ENCODE measurements at regions not wholly inside any gene's neighbourhood (a gene's known extent, or its start where the extent isn't known, plus 50 kb on each side); places are given as distances from the start of the nearest gene placed in this dataset.

GRCh38 chr1:60146884-60147283 is 73.3 kb upstream of the C1orf87 start:
- no peak overlapping the region for H3K27ac Mint-ChIP-seq
- ATAC-seq (replicated peaks) = no peak
- H3K27me3 Mint-ChIP-seq = no peaks in the 10 kb centered on the region
- no peaks in the 10 kb centered on the region for H3K4me1 Mint-ChIP-seq
- no peak for DNase-seq
- H3K36me3 Mint-ChIP-seq = no peaks in the 10 kb centered on the region
- H3K9me3 Mint-ChIP-seq = no peaks in the 10 kb centered on the region
- H3K4me3 Mint-ChIP-seq = no peak overlapping the region

GRCh38 chr1:60145771-60146170 is 72.2 kb upstream of the C1orf87 start:
- H3K9me3 Mint-ChIP-seq = no peaks in the 10 kb centered on the region
- no peaks in the 10 kb centered on the region for H3K36me3 Mint-ChIP-seq
- no peak for DNase-seq
- no peak overlapping the region for H3K4me3 Mint-ChIP-seq
- no peaks in the 10 kb centered on the region for H3K4me1 Mint-ChIP-seq
- no peaks in the 10 kb centered on the region for H3K27me3 Mint-ChIP-seq
- H3K27ac Mint-ChIP-seq = no peak overlapping the region
- ATAC-seq (replicated peaks) = no peak

- DNase-seq (no peak), ATAC-seq (replicated peaks) (no peak)
- Mint-ChIP-seq H3K27me3 (no peaks in the 10 kb centered on the region), H3K4me1 (no peaks in the 10 kb centered on the region), H3K9me3 (no peaks in the 10 kb centered on the region), H3K36me3 (no peaks in the 10 kb centered on the region), H3K4me3 (no peak overlapping the region), H3K27ac (no peak overlapping the region)
These were observed 68.2 kb upstream of the C1orf87 start for GRCh38 chr1:60141743-60142142.

GRCh38 chr1:60141276-60141675 is 67.7 kb upstream of the C1orf87 start:
- no peak overlapping the region for H3K4me3 Mint-ChIP-seq
- no peaks in the 10 kb centered on the region for H3K36me3 Mint-ChIP-seq
- no peaks in the 10 kb centered on the region for H3K4me1 Mint-ChIP-seq
- no peak overlapping the region for H3K27ac Mint-ChIP-seq
- no peak for ATAC-seq (replicated peaks)
- no peak for DNase-seq
- H3K9me3 Mint-ChIP-seq = no peaks in the 10 kb centered on the region
- H3K27me3 Mint-ChIP-seq = no peaks in the 10 kb centered on the region

- H3K9me3 Mint-ChIP-seq = no peaks in the 10 kb centered on the region
- no peak overlapping the region for H3K4me3 Mint-ChIP-seq
- H3K27ac Mint-ChIP-seq = no peak overlapping the region
- no peaks in the 10 kb centered on the region for H3K36me3 Mint-ChIP-seq
- DNase-seq = no peak
- no peak for ATAC-seq (replicated peaks)
- H3K4me1 Mint-ChIP-seq = peaks cover 3 to 11% of the 10 kb centered on the region in 2 donors
- H3K27me3 Mint-ChIP-seq = no peaks in the 10 kb centered on the region
These were observed 63.8 kb upstream of the C1orf87 start for GRCh38 chr1:60137406-60137805.

GRCh38 chr1:60136395-60136794 is 62.8 kb upstream of the C1orf87 start:
- ATAC-seq (replicated peaks) = no peak
- peaks cover 3 to 11% of the 10 kb centered on the region in 2 donors for H3K4me1 Mint-ChIP-seq

GRCh38 chr1:60134716-60135115 is 61.1 kb upstream of the C1orf87 start:
- DNase-seq (no peak), ATAC-seq (replicated peaks) (no peak)
- Mint-ChIP-seq H3K4me1 (peaks cover 3 to 11% of the 10 kb centered on the region in 2 donors), H3K27me3 (no peaks in the 10 kb centered on the region), H3K27ac (no peak overlapping the region), H3K4me3 (no peak overlapping the region), H3K9me3 (no peaks in the 10 kb centered on the region), H3K36me3 (no peaks in the 10 kb centered on the region)

More at GRCh38 chr1:60136395-60136794, 62.8 kb upstream of the C1orf87 start:
- Mint-ChIP-seq H3K4me3 (no peak overlapping the region), H3K27me3 (no peaks in the 10 kb centered on the region), H3K27ac (no peak overlapping the region), H3K36me3 (no peaks in the 10 kb centered on the region), H3K9me3 (no peaks in the 10 kb centered on the region)
- DNase-seq = no peak

GRCh38 chr1:60133848-60134247 is 60.3 kb upstream of the C1orf87 start:
- no peak for ATAC-seq (replicated peaks)
- Mint-ChIP-seq H3K4me3 (no peak overlapping the region), H3K9me3 (no peaks in the 10 kb centered on the region), H3K27me3 (no peaks in the 10 kb centered on the region), H3K4me1 (peaks cover 3 to 11% of the 10 kb centered on the region in 2 donors), H3K36me3 (no peaks in the 10 kb centered on the region), H3K27ac (no peak overlapping the region)
- no peak for DNase-seq

GRCh38 chr1:60133000-60133673 is 59.6 kb upstream of the C1orf87 start:
- H3K9me3 Mint-ChIP-seq = no peaks in the 10 kb centered on the region
- peaks cover 3 to 11% of the 10 kb centered on the region in 2 donors for H3K4me1 Mint-ChIP-seq
- H3K27ac Mint-ChIP-seq = no peak overlapping the region
- H3K36me3 Mint-ChIP-seq = no peaks in the 10 kb centered on the region
- no peaks in the 10 kb centered on the region for H3K27me3 Mint-ChIP-seq
- H3K4me3 Mint-ChIP-seq = no peak overlapping the region
- ATAC-seq (replicated peaks) (peak in 1 of 2 donors; percentile 48), DNase-seq (no peak)

GRCh38 chr1:60132108-60132507 is 58.5 kb upstream of the C1orf87 start:
- H3K27me3 Mint-ChIP-seq = no peaks in the 10 kb centered on the region
- ATAC-seq (replicated peaks) (no peak), DNase-seq (no peak)
- H3K9me3 Mint-ChIP-seq = no peaks in the 10 kb centered on the region
- H3K27ac Mint-ChIP-seq = no peak overlapping the region
- peaks cover 3 to 11% of the 10 kb centered on the region in 2 donors for H3K4me1 Mint-ChIP-seq
- no peak overlapping the region for H3K4me3 Mint-ChIP-seq
- no peaks in the 10 kb centered on the region for H3K36me3 Mint-ChIP-seq

GRCh38 chr1:60130703-60131102 is 57.1 kb upstream of the C1orf87 start:
- DNase-seq (no peak), ATAC-seq (replicated peaks) (no peak)
- H3K27me3 Mint-ChIP-seq = no peaks in the 10 kb centered on the region
- peaks cover 3 to 11% of the 10 kb centered on the region in 2 donors for H3K4me1 Mint-ChIP-seq
- no peaks in the 10 kb centered on the region for H3K36me3 Mint-ChIP-seq
- H3K27ac Mint-ChIP-seq = no peak overlapping the region
- H3K4me3 Mint-ChIP-seq = no peak overlapping the region
- no peaks in the 10 kb centered on the region for H3K9me3 Mint-ChIP-seq

GRCh38 chr1:60129911-60130310 is 56.3 kb upstream of the C1orf87 start:
- Mint-ChIP-seq H3K4me3 (no peak overlapping the region), H3K27me3 (no peaks in the 10 kb centered on the region)
- no peak for DNase-seq

GRCh38 chr1:60126723-60127122 is 53.2 kb upstream of the C1orf87 start:
- Mint-ChIP-seq H3K9me3 (peaks cover 1 to 3% of the 10 kb centered on the region in 2 donors), H3K27ac (no peak overlapping the region), H3K4me3 (no peak overlapping the region), H3K27me3 (no peaks in the 10 kb centered on the region), H3K4me1 (no peaks in the 10 kb centered on the region), H3K36me3 (no peaks in the 10 kb centered on the region)
- no peak for DNase-seq
- ATAC-seq (replicated peaks) = no peak

More at GRCh38 chr1:60129911-60130310, 56.3 kb upstream of the C1orf87 start:
- ATAC-seq (replicated peaks) = no peak
- Mint-ChIP-seq H3K27ac (no peak overlapping the region), H3K9me3 (no peaks in the 10 kb centered on the region), H3K36me3 (no peaks in the 10 kb centered on the region), H3K4me1 (peaks cover 3 to 11% of the 10 kb centered on the region in 2 donors)

Data from stimulated activated naive B cell treated with anti-CD40 and anti-IgM and Interleukin-4, amounts not matched to agents 10 μg/mL and 1 μg/mL and 100 μg/mL, for 72 hours (primary cell).